GM18870 (cell line): ENCODE measurements at regions not wholly inside any gene's neighbourhood (a gene's known extent, or its start where the extent isn't known, plus 50 kb on each side); places are given as distances from the start of the nearest gene placed in this dataset.
A peak's percentile ranks its signal among the peaks of the same experiment; 100 is the strongest.
"Not testable (repeated sequence)": the region's sequence is repeated elsewhere in the genome, so short reads cannot be mapped to it uniquely, and the experiment has no call there.

Experiments used
- ATAC-seq: cut with Tn5 transposase; IDR thresholded peaks from one replicate; pipeline ENCODE4 v1.9.1; 2021; ENCODE audit warnings: moderate library complexity; ENCODE audit not compliant: unreplicated experiment

DNA sequence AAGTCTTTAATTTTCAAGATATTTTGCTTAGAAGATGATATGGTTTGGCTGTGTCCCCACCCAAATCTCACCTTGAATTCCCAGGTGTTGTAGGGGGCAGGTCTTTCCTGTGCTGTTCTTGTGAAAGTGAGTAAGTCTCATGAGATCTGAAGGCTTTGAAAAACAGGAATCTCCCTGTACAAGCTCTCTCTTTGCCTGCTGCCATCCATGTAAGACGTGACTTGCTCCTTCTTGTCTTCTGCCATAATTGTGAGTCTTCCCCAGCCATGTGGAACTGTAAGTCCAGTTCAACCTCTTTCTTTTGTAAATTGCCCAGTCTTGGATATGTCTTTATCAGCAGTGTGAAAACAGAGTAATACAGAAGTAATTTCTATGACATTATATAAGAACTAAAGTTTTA is 1255.2 kb upstream of the LRRTM3 start:
- ATAC-seq, result not testable (repeated sequence)

DNA sequence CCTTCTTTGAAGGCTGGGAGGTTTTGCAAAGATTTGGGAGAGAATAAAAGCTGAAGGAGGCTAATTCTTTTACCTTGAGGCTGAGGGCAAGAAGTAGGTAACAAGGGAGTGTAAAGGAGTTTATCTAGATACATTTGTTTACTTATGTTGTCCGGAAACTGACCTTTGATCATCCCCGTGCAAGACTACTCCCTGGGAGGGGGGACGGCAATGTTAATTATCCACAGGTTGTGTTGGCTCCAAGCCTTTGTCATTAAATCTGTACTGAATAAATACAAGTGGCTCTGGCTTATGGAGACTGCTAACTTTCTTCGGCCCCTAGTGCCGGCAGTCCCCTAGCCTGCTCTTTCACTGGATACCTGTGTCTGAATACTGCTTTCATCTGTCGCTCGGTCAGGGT is 1250.6 kb upstream of the LRRTM3 start:
- no peak for ATAC-seq

DNA sequence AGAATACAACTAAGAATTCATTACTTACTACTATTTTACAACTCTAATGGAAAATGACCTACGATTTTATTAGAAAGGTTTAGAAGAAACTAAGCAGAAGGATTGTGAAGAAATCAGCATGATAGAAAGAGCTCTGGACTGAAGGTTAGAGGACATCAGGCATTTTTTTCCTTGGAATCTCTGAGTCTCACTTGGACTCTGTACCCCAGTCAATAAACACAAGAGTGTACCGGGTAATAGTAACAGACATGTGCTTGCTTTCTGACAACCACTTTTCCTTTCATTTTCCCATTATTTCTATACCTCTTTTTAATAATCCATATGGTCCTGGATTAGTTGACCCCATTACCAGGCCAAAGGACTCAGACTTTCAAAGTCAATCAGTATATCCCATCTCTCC is 1240.9 kb upstream of the LRRTM3 start:
- no peak for ATAC-seq

DNA sequence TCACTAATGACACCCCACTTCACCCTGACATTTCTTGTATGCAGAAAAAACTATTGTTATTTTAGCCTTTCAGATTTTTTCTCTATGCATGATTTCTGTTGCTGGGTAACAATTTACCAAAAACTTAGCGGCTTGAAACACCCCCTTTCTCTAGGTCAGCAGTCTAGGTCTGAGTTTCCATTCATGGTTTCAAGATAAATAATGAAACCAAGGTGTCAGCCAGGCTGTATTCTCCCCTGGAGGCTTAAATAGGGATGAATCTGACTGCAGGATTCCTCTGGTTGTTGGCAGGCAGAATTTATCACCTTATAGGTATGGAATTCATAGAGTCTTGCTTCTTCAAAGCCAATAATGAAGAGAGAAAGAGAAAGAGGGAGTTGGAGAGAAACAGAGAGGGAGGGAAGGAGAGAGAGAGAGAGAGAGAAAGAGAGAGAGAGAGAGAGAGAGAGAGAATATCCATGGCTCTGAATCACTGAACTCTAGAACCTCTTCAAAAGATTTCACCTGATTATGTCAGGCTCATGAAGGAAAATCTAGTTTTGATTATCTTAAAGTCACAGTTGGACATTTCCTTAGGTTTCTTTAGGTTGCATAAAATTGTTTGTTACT is 1224.6 kb upstream of the LRRTM3 start:
- ATAC-seq, result peak; percentile 73

DNA sequence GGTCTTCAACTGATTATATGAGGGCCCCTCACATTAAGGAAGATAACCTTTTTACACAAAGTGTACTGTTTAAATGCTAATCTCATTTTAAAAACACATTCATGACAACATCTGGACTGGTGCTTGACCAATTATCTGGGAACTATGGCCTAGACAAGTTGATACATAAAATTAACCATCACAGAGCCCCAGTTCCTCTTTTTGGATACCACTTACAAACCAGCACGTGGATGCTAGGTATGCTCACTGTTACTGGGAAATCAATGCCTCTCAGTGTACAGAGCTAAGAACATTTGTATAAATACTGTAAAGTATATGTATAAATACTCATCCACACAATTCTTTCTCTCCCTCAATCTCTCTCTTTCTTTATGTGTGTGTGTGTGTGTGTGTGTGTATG is 1217.8 kb upstream of the LRRTM3 start:
- no peak for ATAC-seq

DNA sequence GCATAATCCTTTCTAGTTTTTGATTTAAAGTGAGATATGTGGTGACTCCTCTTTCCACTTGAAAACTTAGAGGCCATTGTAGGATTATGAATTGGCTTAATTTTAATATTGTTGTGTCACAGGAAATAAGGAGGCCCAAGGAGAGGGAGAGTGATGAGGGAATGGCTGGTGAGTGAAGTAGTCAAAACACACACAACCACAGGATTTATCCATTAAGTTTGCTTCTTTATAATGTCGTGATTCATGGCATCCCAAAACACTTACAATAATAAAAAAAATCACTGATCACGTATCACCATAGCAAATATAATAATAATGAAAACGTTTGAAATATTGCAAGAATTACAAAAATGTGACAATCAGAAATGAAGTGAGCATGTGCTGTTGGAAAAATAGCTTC is 1215.5 kb upstream of the LRRTM3 start:
- no peak for ATAC-seq

DNA sequence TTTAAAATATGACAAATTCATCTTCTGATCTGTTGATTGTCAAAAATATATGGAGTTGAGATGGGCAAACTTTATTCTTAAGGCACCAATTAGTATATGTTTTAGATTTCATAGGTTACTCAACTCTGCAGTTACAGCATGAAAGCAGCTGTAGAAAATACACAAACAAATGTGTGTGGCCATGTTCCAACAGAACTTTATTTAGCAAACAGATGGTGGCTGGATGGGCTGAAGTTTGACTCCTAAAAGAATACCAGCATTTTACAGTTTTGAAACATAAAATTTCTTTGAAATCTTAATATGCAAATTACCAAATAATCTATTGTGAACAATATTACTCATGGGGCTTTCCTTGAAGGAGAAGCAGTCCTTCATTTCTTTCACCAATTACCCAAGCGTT is 1206.0 kb upstream of the LRRTM3 start:
- ATAC-seq, result no peak

DNA sequence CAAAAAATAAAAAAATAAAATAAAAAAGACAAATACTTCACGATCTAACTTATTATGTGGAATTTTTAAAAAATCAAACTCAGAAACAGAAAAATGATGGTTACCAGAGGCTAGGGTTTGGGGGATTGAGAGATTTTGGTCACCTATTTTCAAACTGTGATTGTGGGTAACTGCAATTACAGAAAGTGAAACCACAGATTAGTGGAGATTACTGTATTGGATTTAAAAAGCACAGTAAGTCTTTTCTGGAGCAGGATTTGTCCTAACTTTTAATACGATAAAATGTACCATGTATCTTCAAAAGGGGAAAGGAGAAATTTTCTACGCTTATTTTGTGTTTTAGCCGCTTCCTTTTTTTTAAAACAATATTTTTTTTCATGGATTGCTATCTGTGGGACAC is 1204.9 kb upstream of the LRRTM3 start:
- ATAC-seq, result no peak

DNA sequence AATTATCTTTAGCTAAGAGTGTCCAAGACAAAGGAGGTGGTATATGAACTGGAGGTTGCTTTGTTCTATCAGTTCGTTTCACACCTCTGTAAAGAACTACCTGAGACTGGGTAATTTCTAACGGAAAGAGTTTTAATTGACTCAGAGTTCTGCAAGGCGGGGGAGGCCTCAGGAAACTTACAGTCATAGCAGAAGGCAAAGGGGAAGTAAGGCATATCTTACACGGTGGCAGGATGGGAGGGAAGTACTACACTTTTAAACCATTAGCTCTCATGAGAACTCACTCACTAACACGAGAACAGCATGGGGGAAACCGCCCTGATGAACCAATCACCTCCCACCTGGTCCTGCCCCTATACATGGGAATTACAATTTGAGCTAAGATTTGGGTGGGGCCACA is 1202.3 kb upstream of the LRRTM3 start:
- ATAC-seq, result peak; percentile 41

DNA sequence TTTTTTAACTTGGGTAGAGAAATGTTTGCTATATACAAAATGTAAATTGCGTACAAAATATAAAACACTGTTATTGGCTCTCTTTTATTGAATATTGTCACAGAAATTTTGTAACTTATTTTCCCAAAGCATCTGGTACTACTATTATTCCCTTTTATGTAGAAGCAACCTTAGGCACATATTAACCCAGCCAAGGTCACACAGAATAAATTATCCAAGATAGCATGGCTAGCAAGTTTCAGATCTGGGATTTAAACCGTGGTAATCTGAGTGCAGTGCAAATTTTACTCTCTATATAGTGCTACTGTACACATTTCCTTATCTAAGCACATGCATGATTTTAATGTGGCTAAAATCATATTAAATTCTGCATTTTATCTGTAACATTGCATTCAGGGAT is 1190.5 kb upstream of the LRRTM3 start:
- no peak for ATAC-seq

DNA sequence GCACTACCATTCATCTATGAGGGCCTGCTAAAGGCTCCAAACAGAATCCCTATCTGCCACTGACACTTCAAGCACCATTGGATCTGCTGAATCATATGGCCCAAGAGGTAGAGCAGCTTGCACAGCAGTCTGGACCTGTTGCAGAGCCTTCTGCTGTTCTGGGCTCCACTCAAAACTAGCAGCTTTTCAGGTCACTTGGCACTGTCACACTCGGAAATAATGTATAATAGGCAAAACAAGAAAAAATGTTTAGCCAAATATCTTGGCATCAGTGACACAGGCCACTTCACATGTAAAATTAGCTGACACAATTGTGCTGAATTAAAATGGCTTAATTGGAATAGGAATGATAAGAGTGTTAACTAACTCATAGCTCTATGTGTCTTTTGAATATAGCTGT is 1182.9 kb upstream of the LRRTM3 start:
- ATAC-seq, result no peak

DNA sequence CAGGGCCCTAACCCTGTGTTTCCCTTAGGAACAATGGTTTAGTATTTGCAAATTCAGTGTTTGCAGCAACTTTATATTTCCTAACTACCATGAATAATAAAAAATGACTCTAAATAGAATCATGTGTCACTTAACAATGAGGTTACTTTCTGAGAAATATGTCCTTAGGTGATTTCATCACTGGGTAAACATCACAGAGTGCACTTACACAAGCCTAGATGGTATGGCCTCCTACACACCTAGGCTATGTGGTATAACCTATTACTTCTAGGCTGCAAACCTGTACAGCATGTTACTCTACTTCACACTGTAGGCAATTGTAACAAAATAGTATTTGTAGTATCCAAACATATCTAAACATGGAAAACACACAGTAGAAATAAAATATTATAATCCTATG is 1174.6 kb upstream of the LRRTM3 start:
- ATAC-seq, result no peak

DNA sequence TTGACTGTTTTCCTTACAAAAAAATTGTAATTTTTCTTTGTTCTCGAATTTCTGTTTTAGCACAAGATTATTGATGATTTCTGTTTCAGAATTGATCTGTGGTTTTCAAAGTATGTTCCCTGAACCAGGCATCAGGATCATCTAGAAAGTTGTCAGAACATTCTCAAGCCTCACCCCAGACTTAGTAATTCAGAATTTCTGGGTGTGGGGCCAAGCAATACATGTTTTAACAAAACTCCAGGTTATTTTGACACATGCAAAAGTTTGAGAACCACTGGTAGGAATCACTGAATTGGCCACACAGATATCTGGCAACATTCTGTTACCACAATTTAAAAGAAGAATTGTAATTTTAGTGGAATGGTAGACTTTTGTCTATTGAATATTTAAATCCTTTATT is 1173.9 kb upstream of the LRRTM3 start:
- ATAC-seq, result no peak

DNA sequence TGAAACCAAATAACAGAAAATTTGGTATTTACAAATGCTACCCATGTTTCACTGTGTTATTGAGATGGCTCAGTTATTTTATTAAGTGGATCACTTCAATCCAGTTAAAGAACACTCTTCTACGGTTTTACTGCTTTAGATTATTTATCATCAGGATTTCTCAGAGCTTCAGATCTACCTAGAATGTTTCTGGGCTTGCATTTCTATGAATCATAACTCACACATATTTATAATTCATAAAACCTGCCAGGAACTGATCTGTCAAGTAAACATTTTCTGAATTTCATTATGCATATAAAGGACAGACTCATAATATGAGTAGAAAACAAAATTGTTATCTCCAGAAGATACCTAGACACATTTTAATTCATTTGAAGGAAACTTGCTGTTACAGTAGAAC is 1172.3 kb upstream of the LRRTM3 start:
- no peak for ATAC-seq

DNA sequence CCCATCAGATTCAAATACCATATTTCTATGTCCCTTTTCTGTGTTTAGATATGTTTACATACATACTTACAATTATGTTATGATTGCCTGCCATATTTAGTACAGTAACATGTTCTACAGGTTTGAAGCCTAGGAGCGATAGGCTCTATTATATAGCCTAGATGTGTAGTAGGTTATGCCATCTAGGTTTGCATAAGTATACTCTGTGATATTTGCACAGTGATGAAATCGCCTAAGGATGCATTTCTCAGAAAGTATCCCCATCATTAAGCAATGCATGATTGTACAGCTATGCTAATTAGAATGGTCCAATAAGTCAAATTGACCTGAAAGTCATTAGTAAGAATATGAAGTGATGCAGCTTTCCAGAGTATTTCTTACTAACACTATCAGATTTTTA is 1171.7 kb upstream of the LRRTM3 start:
- no peak for ATAC-seq

DNA sequence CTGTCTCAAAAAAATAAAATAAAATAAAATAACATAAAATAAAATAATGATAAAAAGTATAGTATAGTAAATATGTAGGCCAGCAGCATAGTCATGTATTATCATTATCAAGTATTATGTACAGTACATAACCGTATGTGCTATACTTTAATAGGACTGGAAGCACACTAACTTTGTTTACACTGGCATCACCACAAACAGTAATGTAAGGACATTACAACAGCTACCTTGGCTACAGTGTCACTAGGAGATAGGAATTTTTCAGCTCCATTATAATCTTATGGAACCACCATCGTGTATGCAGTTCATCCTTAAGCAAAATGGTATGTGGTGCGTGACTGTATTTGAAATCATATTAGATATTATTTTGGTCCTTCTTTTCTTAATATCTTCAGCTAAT is 1163.5 kb upstream of the LRRTM3 start:
- ATAC-seq, result no peak

DNA sequence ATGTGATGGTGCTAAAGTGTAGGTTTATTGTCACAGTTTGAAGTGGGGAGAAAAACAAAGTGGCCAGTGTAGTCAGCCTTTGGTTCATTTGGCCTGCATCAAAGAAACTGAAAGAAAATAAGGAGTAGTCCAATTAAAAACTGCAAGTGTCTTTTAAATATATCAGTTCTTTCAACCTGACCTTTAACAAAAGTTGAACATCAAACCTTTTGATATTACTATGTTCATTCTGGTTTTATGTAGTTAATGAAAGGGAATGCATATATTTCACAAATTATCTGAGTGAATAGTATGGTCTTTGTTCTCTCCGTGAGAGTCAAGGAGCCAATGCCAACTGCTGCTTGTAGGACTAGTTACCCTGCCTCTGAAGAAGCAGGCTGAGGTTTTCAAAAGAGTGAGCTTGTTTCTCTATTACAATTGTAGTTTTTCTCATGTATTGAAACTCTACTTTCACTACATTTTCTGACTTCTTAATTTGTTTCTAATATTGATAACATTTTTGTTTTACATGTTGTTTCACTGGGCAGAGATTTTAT is 1160.8 kb upstream of the LRRTM3 start:
- ATAC-seq, result no peak

DNA sequence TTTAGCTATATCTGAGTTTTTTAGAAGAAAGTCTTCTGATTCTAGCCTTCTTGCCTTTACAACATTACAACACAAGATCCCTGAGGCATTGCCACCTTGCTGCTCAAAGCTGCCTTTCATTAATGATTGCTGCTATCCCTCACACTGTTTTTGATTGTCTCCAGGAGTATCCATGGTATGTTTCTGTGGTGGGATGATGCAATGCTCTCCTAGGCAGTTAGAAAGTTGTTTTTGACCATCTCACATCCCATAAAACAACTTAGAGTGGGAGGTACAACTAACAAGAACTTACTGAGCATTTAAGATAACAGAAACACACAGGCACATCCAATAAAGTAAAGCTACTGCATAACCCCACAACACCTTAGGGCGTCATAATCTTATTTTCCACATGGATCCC is 1156.0 kb upstream of the LRRTM3 start:
- no peak for ATAC-seq

DNA sequence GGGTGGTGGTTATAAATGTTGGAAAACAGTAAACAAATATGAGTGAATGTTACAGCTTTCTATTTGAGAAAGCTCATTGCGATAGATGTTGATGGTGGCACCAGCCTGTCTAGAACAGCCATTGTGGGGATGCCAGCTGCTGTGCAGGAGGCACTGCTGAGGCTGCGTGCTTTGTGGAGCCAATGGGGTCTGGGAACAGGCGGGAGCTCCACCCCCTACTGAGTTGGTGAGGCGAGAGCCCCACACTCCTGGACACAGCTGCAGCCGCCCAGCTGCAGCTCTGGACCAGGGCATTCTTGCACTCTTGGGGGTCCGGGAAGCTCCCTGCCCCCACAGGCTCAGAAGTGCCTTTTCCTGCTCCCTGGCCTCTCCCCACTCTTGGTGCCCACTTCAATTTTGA is 1147.1 kb upstream of the LRRTM3 start:
- no peak for ATAC-seq

DNA sequence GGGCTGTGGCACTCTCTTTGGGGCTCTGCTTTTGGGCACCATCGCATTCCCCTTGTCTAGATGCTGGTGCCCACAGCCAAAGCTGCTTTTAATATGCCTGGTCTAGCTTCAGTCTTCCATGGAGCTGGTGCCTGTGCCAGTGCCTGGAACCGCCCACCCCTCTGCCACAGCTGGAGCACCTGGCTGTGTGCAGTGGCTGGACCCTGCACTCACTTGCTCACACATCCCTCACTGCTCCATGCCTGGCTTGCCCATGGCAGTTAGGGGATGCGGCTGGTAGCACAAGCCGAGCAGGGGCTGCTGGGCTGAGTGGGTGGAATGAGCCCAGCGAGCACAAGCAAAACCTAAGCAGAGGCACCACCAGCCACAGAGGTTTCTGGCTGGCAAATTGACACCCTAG is 1145.9 kb upstream of the LRRTM3 start:
- no peak for ATAC-seq

DNA sequence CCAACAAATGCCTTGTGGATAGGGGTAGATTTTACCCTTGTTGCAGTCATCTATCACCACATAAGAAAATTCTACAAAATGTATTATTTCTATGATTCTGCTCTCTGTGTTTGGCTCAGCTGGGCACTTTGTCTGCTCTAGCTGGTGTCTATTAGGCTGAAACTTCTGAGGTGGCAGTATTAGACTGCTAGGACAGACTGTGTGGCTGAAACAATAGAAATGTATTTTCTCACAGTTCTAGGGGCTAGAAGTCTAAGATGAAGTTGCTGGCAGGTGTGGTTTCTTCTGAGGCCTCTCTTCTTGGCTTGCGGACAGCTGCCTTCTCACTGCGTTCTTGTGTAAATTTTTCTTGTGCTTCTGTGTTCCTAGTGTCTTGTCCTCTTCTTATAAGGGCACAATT is 1139.6 kb upstream of the LRRTM3 start:
- ATAC-seq, result no peak

DNA sequence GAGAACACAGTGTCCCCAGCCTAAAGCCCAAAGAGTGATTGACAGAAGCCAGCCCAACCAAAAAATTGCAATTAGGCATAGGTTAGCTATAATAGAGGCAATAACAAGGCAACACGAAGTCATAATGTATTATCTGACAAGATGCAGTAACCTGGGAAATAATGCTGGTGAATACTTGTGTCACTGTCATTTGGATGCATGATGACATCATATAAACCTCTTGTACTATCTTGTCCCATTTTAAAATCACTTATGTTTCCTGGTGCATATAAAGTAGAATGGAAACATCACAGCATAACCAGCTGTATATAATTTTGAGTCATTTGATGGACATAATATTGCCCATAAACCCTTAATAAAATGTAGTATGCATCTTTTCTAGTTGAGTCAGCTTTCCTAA is 1138.3 kb upstream of the LRRTM3 start:
- no peak for ATAC-seq

DNA sequence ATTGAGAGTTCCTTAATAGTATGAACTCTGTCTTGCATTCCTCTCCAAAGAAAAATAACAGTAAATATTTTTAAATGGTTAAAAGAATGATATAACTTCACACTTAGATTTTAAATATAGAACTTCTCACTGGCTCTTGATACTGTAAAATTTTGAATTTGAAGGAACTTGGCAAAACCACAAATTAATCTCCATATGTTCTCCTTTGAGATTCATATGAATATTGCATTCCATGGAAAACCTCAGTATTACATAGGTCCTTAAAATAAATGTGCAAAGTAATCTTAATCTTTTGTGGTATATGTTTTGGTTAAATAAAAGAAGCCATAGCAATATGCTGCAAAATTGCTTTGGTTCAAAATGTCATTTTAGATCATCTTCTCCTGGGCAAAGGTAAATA is 1137.6 kb upstream of the LRRTM3 start:
- ATAC-seq, result no peak
